ENCODE measurements at regions not wholly inside any gene's neighbourhood (a gene's known extent, or its start where the extent isn't known, plus 50 kb on each side); places are given as distances from the start of the nearest gene placed in this dataset.

DNA sequence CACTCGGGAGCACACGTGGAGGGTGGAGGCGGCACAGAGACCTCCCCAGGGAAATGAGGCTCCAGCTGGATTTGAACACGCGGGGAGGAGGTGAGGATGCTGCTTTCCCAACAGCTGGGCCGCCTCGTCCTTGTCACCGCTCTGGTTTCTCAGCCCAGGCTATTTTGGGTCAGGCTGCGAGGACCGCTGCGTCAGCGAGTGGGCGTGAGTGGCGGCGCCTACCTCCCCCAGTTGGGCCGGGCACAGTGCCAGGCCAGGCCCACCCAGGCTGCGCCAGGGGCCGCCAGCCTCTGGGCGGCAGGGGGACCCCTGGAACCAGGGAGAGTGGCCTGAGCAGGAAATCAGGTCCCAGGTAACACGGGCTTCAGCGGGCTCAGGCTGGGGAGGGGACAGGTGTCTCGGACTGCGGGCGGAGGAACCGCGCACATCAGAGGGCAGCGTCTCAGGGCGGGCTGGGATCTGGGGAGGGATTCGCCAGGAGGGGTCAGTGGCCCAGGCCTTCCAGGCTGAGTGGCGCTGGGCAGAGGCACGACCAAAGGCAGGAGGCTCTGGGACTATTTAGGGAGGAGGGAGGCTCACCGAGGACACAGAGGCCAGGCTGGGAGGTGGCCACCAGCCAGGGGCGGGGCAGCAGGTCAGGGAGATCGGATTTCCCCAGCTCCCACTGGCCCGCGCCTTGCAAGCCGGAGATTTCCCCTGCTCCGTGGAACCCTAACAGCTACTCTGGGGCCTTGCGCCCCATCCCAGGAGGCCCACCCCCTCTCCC, 125.2 kb upstream of the RET start:
- no peak for DNase-seq (ENCODE audit: low read depth in 2 of 2)

DNA sequence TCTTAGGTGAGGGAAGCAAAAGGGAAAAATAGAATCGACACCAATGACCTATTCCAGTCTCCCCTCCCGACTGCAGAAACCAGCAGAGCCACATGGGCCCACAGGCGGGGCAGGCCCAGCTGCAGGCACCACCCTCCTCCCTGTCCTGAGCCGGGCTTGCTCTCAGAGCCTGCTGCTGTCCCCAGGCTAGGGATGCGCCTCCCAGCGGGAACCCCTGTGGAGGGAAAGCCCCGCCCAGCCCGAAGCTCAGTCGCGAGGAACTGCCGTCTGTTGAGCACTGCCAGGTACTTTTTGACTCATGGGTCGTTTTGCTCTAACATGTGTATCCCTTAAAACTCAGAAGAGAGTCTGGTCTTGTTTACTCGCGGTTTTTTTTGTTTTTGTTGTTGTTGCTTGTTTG, 124.5 kb upstream of the RET start:
- DNase-seq (ENCODE audit: low read depth in 2 of 2), result no peak

GRCh38 chr10:42952931-42953683, 123.8 kb upstream of the RET start:
- no peak for DNase-seq (ENCODE audit: low read depth in 2 of 2)

GRCh38 chr10:42953684-42954674, 122.9 kb upstream of the RET start:
- no peak for DNase-seq (ENCODE audit: low read depth in 2 of 2)

GRCh38 chr10:42954766-42955492, 121.9 kb upstream of the RET start:
- no peak for DNase-seq (ENCODE audit: low read depth in 2 of 2)

- DNase-seq (ENCODE audit: low read depth in 2 of 2), result no peak
These were observed 121.4 kb upstream of the RET start for GRCh38 chr10:42955493-42955889.

- no peak for DNase-seq (ENCODE audit: low read depth in 2 of 2)
These were observed 120.8 kb upstream of the RET start for GRCh38 chr10:42956045-42956444.

DNA sequence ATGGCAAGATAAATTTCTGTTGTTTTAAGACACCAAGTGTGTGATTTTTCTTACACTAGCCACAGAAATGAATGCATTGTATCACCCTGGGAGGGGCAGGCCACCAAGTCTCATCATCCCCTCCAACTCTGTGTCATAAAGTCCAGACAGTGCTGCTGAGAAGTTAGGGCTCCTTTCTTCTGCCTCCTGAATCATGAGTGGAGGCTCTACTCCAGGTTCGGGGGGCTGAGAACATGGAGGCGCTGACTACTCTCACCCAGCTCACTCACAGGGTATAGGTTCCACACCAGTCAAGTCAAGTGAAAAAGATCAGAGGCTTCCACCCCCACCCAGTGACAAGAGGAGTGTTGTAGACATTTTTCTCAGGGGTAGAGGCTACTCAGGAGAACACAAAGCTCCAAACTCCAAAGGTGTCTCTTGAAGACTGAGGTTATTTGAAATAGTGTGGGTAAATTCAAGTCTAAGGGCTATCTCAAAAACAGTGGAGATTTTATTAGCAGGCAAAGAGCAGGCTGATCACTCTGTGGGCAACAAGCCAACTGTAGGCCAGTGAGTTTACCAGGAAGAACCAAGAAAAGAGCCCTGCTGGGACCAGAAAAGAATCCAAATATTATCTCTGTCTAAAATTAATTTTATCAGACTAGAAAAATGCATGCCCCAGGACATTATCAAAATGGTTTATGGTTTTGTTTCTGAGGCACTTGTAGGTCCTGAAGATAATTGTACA, 118.6 kb upstream of the RET start:
- DNase-seq (ENCODE audit: low read depth in 2 of 2), result no peak

DNA sequence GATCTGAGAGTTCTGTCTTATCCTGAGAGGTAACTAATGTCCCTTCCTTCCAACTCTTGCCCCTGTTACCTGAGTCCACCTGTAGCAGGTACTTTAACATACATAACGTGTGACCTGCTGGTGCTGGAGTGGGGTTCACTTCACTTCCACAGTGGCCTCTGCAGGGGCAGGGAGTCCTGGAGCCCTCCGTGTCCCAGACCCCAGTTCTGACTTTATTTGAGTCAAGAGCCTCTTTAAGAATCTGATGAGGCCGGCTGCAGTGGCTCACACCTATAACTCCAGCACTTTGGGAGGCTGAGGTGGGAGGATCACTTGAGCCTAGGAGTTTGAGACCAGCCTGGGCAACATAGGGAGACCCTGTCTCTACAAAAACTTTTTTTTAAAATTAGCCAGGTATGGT, 117.0 kb upstream of the RET start:
- no peak for DNase-seq (ENCODE audit: low read depth in 2 of 2)

- DNase-seq (ENCODE audit: low read depth in 2 of 2), result no peak
These were observed 116.3 kb upstream of the RET start for GRCh38 chr10:42960491-42960990.

- no peak for DNase-seq (ENCODE audit: low read depth in 2 of 2)
These were observed 115.7 kb upstream of the RET start for GRCh38 chr10:42960991-42961795.

- DNase-seq (ENCODE audit: low read depth in 2 of 2), result no peak
These were observed 115.1 kb upstream of the RET start for GRCh38 chr10:42961796-42962109.

GRCh38 chr10:42962110-42962901, 114.6 kb upstream of the RET start:
- DNase-seq (ENCODE audit: low read depth in 2 of 2), result no peak

DNA sequence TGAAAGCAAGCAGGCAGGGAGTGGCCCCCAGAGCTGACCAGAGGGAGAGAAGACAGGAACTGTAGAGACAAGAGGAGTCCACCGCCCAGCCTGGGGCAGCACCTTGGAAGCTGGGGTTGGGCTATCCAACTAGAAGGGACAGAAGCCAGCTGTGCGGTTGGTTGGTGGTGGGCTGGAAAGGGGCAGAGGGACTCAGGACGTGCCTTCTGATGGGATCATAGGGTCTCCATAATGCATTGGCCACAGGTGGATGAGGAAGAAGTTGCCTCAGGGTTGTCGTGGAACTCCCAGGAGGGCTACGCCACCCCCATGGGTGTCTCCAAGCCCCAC, 114.0 kb upstream of the RET start:
- DNase-seq (ENCODE audit: low read depth in 2 of 2), result no peak

DNA sequence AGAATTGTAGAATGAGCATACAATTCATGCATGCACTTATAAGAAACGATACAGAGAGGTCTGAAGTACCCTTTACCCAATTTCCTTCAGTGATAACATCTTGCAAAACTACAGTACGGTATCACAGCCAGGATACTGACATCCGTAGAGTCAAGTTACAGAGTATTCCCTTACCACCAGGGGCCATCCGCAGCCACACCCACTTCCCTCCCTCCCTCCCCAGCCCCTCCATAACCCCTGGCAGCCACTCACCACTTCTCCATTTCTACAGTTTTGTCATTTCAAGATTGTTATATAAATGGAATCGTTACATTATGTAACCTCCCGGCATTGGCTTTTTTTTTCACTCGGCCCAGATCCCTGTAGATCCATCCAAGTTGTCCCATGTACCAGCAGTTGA, 113.6 kb upstream of the RET start:
- DNase-seq (ENCODE audit: low read depth in 2 of 2), result no peak

DNA sequence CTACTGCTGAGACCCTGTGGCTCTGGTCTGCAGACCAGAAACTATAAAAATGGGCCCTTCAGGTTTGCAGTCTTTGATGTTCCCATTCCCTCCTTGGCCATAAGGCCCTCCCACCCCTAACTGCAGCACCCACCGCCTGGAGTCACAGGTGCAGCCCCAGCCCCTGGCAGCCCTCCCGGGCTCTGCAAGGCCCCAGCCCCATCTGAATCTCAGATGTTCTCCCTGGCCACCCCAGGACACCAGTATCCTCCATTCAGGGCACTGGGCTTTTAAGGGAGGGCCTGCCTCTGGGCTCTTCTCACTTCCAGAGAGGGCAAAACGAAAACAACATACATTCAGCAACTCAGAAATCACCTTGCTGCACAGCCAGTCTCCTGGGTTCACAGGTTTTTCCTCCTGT, 107.7 kb upstream of the RET start:
- no peak for DNase-seq (ENCODE audit: low read depth in 2 of 2)

- DNase-seq (ENCODE audit: low read depth in 2 of 2), result no peak
These were observed 107.0 kb upstream of the RET start for GRCh38 chr10:42969909-42970308.

GRCh38 chr10:42970451-42971250, 106.2 kb upstream of the RET start:
- DNase-seq (ENCODE audit: low read depth in 2 of 2), result no peak

DNA sequence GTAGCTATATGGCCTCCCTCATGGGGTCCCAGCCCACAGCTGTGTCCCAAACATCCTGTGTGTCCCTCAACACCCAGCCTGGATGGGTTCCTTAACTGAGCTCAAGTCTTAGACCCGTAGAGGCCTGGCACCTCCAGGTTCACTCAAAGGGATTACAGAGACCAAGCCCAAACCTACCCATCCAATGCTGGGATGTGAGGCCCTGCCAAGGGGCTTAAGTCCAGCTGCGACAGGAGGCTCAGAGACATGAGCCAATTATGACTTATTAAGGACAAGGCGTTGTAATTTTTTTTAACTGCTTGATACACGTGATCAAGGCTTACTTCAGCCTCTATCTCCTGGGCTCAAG, 105.6 kb upstream of the RET start:
- DNase-seq (ENCODE audit: low read depth in 2 of 2), result no peak

All from stimulated activated CD8-positive, alpha-beta memory T cell treated with anti-CD3 and anti-CD28 coated beads, Interleukin-2, amount 100 ng/mL, for 1 hour (primary cell).